ENCODE measurements at regions not wholly inside any gene's neighbourhood (a gene's known extent, or its start where the extent isn't known, plus 50 kb on each side); places are given as distances from the start of the nearest gene placed in this dataset.
"Not testable (repeated sequence)": the region's sequence is repeated elsewhere in the genome, so short reads cannot be mapped to it uniquely, and the experiment has no call there.

- no peaks in the 10 kb centered on the region for H3K36me3 ChIP-seq
- H3K27ac ChIP-seq: no peak overlapping the region
- H3K27me3 ChIP-seq: no peaks in the 10 kb centered on the region
- ATAC-seq (ENCODE audit: low FRiP score in 2 of 2): peak in 1 of 2 donors; percentile 90
- no peak overlapping the region for H3K4me3 ChIP-seq
- H3K4me1 ChIP-seq: no peaks in the 10 kb centered on the region
- 45 to 58% methylated on average over 8 of the region's 8 CpGs for WGBS, 2 donors
- no peak for DNase-seq
- H3K9me3 ChIP-seq: no peaks in the 10 kb centered on the region
- no peak for TF ChIP-seq POLR2AphosphoS5 (IDR thresholded peaks at IDR 0.05)
- TF ChIP-seq EP300 (IDR thresholded peaks at IDR 0.05): no peak
- no peak for TF ChIP-seq POLR2A (IDR thresholded peaks at IDR 0.05)
- TF ChIP-seq CTCF (IDR thresholded peaks at IDR 0.05): no peak
These were observed 140.2 kb upstream of the RUNX1 start for GRCh38 chr21:35189077-35189863.

DNA sequence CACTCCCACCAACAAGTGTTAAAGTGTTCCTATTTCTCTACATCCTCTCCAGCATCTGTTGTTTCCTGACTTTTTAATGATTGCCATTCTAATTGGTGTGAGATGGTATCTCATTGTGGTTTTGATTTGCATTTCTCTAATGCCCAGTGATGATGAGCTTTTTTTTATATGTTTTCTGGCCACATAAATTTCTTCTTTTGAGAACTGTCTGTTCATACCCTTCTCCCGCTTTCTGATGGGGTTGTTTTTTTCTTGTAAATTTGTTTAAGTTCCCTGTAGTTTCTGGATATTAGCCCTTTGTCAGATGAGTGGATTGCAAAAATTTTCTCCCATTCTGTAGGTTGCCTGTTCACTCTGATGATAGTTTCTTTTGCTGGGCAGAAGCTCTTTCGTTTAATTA, 134.3 kb upstream of the RUNX1 start:
- not testable (repeated sequence) for H3K4me3 ChIP-seq; ATAC-seq (ENCODE audit: low FRiP score in 2 of 2); H3K9me3 ChIP-seq; H3K27me3 ChIP-seq; H3K36me3 ChIP-seq; H3K27ac ChIP-seq; DNase-seq; H3K4me1 ChIP-seq
- WGBS, 2 donors: 87 to 88% methylated on average over 2 of the region's 2 CpGs

- H3K27me3 ChIP-seq: no peaks in the 10 kb centered on the region
- no peak overlapping the region for H3K4me3 ChIP-seq
- DNase-seq: no peak
- no peak overlapping the region for H3K27ac ChIP-seq
- H3K36me3 ChIP-seq: no peaks in the 10 kb centered on the region
- H3K9me3 ChIP-seq: no peaks in the 10 kb centered on the region
- TF ChIP-seq POLR2AphosphoS5 (IDR thresholded peaks at IDR 0.05): no peak
- no peak for TF ChIP-seq EP300 (IDR thresholded peaks at IDR 0.05)
- no peak for TF ChIP-seq POLR2A (IDR thresholded peaks at IDR 0.05)
- no peak for TF ChIP-seq CTCF (IDR thresholded peaks at IDR 0.05)
- no peak for ATAC-seq (ENCODE audit: low FRiP score in 2 of 2)
- WGBS, 2 donors: 64 to 78% methylated on average over 1 of the region's 1 CpG
- H3K4me1 ChIP-seq: no peaks in the 10 kb centered on the region
These were observed 131.0 kb upstream of the RUNX1 start for GRCh38 chr21:35179990-35180540.

- Histone ChIP-seq H3K27ac (no peak overlapping the region), H3K9me3 (no peaks in the 10 kb centered on the region), H3K4me3 (no peak overlapping the region), H3K4me1 (no peaks in the 10 kb centered on the region), H3K36me3 (no peaks in the 10 kb centered on the region), H3K27me3 (no peaks in the 10 kb centered on the region)
- 43 to 91% methylated on average over 1 of the region's 1 CpG for WGBS, 2 donors
- DNase-seq (no peak), ATAC-seq (ENCODE audit: low FRiP score in 2 of 2) (no peak)
- TF ChIP-seq POLR2A (IDR thresholded peaks at IDR 0.05): no peak
- no peak for TF ChIP-seq POLR2AphosphoS5 (IDR thresholded peaks at IDR 0.05)
- TF ChIP-seq CTCF (IDR thresholded peaks at IDR 0.05): no peak
- no peak for TF ChIP-seq EP300 (IDR thresholded peaks at IDR 0.05)
These were observed 129.7 kb upstream of the RUNX1 start for GRCh38 chr21:35178827-35179226.

GRCh38 chr21:35178098-35178497, 129.0 kb upstream of the RUNX1 start:
- H3K4me1 ChIP-seq: no peaks in the 10 kb centered on the region
- H3K36me3 ChIP-seq: no peaks in the 10 kb centered on the region
- TF ChIP-seq POLR2AphosphoS5 (IDR thresholded peaks at IDR 0.05): no peak
- no peak for TF ChIP-seq POLR2A (IDR thresholded peaks at IDR 0.05)
- no peak for TF ChIP-seq EP300 (IDR thresholded peaks at IDR 0.05)
- no peak for TF ChIP-seq CTCF (IDR thresholded peaks at IDR 0.05)
- no peak for DNase-seq
- H3K27ac ChIP-seq: no peak overlapping the region
- H3K4me3 ChIP-seq: no peak overlapping the region
- 86 to 87% methylated on average over 4 of the region's 4 CpGs for WGBS, 2 donors
- ATAC-seq (ENCODE audit: low FRiP score in 2 of 2): no peak
- H3K9me3 ChIP-seq: no peaks in the 10 kb centered on the region
- no peaks in the 10 kb centered on the region for H3K27me3 ChIP-seq

All from upper lobe of left lung (tissue), 6 donors.